Panc1 (cell line): ENCODE measurements at regions not wholly inside any gene's neighbourhood (a gene's known extent, or its start where the extent isn't known, plus 50 kb on each side); places are given as distances from the start of the nearest gene placed in this dataset.

Experiments used
- ATAC-seq: fragments of 200-7000 bp; cut with Tn5 transposase; 2 replicates; pipeline ENCODE4 v1.9.1; 2020; ENCODE audit warnings: mild to moderate bottlenecking, moderate library complexity
- BruUV-seq: library from RNA; stranded (reverse); fragments of 400-500 nt; replicated peaks from 2 replicates; lab custom pipeline; 2021; lab: Mats Ljungman, UMichigan
- CTCF ChIA-PET: fragments of 300-600 bp; sonication (Branson Sonifier 250); formaldehyde crosslinking; loops from one replicate; lab custom pipeline; 2022; ENCODE audit warnings: antibody characterized with exemption; lab: Charles Lee
- POLR2A ChIA-PET: fragments of 300-600 bp; sonication (Branson Sonifier 250); formaldehyde crosslinking; loops from one replicate; lab custom pipeline; 2022; ENCODE audit warnings: antibody characterized with exemption; lab: Charles Lee
- DNase-seq: peaks from one replicate; pipeline ENCODE4 v3.0.0-alpha.2; 2010; ENCODE audit warnings: low read depth, low spot score
- H3K27ac ChIP-seq: 2 replicates; pipeline ENCODE4 v1.5.1; 2011; ENCODE audit warnings: mild to moderate bottlenecking, low read length, inconsistent platforms
- H3K27me3 ChIP-seq: fragments of 200-500 bp; sonication (Bioruptor generic); 2 replicates; pipeline ENCODE4 v1.6.0; 2014; ENCODE audit warnings: low read length, inconsistent platforms; ENCODE audit not compliant: control insufficient read depth, insufficient read depth
- H3K36me3 ChIP-seq: fragments of 200-500 bp; sonication (Bioruptor generic); 2 replicates; pipeline ENCODE4 v1.5.1; 2014; ENCODE audit warnings: inconsistent platforms, mild to moderate bottlenecking, low read length, moderate library complexity; ENCODE audit not compliant: control insufficient read depth, insufficient read depth
- H3K4me1 ChIP-seq: 2 replicates; pipeline ENCODE4 v1.5.1; 2011; ENCODE audit warnings: inconsistent platforms, mild to moderate bottlenecking, low read length, moderate library complexity; ENCODE audit not compliant: control insufficient read depth, insufficient read depth
- H3K4me3 ChIP-seq, 2 experiments: 2 replicates each; pipeline ENCODE4 v1.5.1; 2011 to 2012; ENCODE audit warnings: low read depth in 2 of 2, low read length in 2 of 2, mild to moderate bottlenecking in 2 of 2, inconsistent platforms in 1 of 2, moderate library complexity in 1 of 2
- H3K9me3 ChIP-seq: fragments of 200-500 bp; sonication (Bioruptor generic); 2 replicates; pipeline ENCODE4 v1.5.1; 2014; ENCODE audit warnings: low read depth, mild to moderate bottlenecking, inconsistent platforms, low read length, moderate library complexity; ENCODE audit not compliant: control insufficient read depth, insufficient read depth
- POLR2AphosphoS5 ChIP-seq: IDR thresholded peaks from 2 replicates; pipeline ENCODE4 v1.6.1; 2012; ENCODE audit warnings: mild to moderate bottlenecking, low read depth, low read length, moderate library complexity
- SIN3A ChIP-seq: IDR thresholded peaks from 2 replicates; pipeline ENCODE4 v1.6.1; 2012; ENCODE audit warnings: low read depth, mild to moderate bottlenecking, low read length, moderate library complexity, borderline replicate concordance; ENCODE audit not compliant: insufficient read depth
- TCF7L2 ChIP-seq: IDR thresholded peaks from 2 replicates; pipeline ENCODE4 v1.6.1; 2011; ENCODE audit warnings: mild to moderate bottlenecking, low read depth, low read length, inconsistent platforms
- in situ Hi-C: cut with HindIII; loops from 2 replicates; pipeline ENCODE4 v1.10.0; 2016; ENCODE audit warnings: low sequenced_read_pairs, low pct_unique_long_range_greater_than_20kb
- intact Hi-C: fragments of 100-400 bp; cut with micrococcal nuclease; formaldehyde crosslinking; loops from one replicate; pipeline ENCODE4 v1.10.0; 2022; ENCODE audit not compliant: unreplicated experiment
- TF ChIP-seq, protein P1 (sequence below), 2 experiments: IDR thresholded peaks; 2 replicates each; pipeline ENCODE4 v1.6.1; 2011 to 2012; ENCODE audit warnings: low read depth in 2 of 2, control low read depth in 1 of 2, low read length in 1 of 2, mild to moderate bottlenecking in 1 of 2, moderate library complexity in 1 of 2; ENCODE audit not compliant: insufficient read depth in 1 of 2
- TF ChIP-seq, protein P2 (sequence below): fragments of 450-650 bp; IDR thresholded peaks from 2 replicates; pipeline ENCODE4 v1.5.1; 2017; ENCODE audit warnings: mild to moderate bottlenecking

- intact Hi-C loops (no loop called here), in situ Hi-C loops (no loop called here)
- POLR2A ChIA-PET, result no interaction called here
- no TSS peak for BruUV-seq
- DNase-seq, result no peak
- Histone ChIP-seq H3K9me3 (no peaks in the 10 kb centered on the region; the same call in 1 of the 2 replicates), H3K36me3 (no peaks in the 10 kb centered on the region), H3K4me3 (no peak overlapping the region), H3K27ac (no peak overlapping the region), H3K4me1 (no peaks in the 10 kb centered on the region), H3K27me3 (no peaks in the 10 kb centered on the region)
- no peak for ATAC-seq
- TF ChIP-seq POLR2AphosphoS5 (no peak), SIN3A (no peak), TCF7L2 (no peak)
- TF ChIP-seq, protein P1, sequence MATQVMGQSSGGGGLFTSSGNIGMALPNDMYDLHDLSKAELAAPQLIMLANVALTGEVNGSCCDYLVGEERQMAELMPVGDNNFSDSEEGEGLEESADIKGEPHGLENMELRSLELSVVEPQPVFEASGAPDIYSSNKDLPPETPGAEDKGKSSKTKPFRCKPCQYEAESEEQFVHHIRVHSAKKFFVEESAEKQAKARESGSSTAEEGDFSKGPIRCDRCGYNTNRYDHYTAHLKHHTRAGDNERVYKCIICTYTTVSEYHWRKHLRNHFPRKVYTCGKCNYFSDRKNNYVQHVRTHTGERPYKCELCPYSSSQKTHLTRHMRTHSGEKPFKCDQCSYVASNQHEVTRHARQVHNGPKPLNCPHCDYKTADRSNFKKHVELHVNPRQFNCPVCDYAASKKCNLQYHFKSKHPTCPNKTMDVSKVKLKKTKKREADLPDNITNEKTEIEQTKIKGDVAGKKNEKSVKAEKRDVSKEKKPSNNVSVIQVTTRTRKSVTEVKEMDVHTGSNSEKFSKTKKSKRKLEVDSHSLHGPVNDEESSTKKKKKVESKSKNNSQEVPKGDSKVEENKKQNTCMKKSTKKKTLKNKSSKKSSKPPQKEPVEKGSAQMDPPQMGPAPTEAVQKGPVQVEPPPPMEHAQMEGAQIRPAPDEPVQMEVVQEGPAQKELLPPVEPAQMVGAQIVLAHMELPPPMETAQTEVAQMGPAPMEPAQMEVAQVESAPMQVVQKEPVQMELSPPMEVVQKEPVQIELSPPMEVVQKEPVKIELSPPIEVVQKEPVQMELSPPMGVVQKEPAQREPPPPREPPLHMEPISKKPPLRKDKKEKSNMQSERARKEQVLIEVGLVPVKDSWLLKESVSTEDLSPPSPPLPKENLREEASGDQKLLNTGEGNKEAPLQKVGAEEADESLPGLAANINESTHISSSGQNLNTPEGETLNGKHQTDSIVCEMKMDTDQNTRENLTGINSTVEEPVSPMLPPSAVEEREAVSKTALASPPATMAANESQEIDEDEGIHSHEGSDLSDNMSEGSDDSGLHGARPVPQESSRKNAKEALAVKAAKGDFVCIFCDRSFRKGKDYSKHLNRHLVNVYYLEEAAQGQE (IDR thresholded peaks at IDR 0.05; ENCODE audit: insufficient read depth in 1 of 2, low read depth in 2 of 2, low read length in 1 of 2), result no peak
- TF ChIP-seq, protein P2, sequence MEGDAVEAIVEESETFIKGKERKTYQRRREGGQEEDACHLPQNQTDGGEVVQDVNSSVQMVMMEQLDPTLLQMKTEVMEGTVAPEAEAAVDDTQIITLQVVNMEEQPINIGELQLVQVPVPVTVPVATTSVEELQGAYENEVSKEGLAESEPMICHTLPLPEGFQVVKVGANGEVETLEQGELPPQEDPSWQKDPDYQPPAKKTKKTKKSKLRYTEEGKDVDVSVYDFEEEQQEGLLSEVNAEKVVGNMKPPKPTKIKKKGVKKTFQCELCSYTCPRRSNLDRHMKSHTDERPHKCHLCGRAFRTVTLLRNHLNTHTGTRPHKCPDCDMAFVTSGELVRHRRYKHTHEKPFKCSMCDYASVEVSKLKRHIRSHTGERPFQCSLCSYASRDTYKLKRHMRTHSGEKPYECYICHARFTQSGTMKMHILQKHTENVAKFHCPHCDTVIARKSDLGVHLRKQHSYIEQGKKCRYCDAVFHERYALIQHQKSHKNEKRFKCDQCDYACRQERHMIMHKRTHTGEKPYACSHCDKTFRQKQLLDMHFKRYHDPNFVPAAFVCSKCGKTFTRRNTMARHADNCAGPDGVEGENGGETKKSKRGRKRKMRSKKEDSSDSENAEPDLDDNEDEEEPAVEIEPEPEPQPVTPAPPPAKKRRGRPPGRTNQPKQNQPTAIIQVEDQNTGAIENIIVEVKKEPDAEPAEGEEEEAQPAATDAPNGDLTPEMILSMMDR, result no peak
- CTCF ChIA-PET, result no interaction called here
Observed at GRCh38 chr10:55214608-55215007, 413.6 kb upstream of the PCDH15 start.

- no peaks in the 10 kb centered on the region for H3K36me3 ChIP-seq
- no peaks in the 10 kb centered on the region for H3K4me1 ChIP-seq
- POLR2A ChIA-PET, result no interaction called here
- no peak for ATAC-seq
- in situ Hi-C loops (no loop called here), intact Hi-C loops (no loop called here)
- CTCF ChIA-PET, result no interaction called here
- H3K4me3 ChIP-seq, result no peak overlapping the region
- H3K27ac ChIP-seq, result no peak overlapping the region
- TF ChIP-seq, protein P1 (IDR thresholded peaks at IDR 0.05; ENCODE audit: insufficient read depth in 1 of 2, low read depth in 2 of 2, low read length in 1 of 2), result no peak
- TF ChIP-seq POLR2AphosphoS5 (no peak), TCF7L2 (no peak), SIN3A (no peak)
- TF ChIP-seq, protein P2, result no peak
- no TSS peak for BruUV-seq
- no peaks in the 10 kb centered on the region; the same call in 1 of the 2 replicates for H3K9me3 ChIP-seq
- no peaks in the 10 kb centered on the region for H3K27me3 ChIP-seq
- DNase-seq, result no peak
Observed at GRCh38 chr10:55212051-55212450, 411.0 kb upstream of the PCDH15 start.
